Activated CD8-positive, alpha-beta memory T cell treated with anti-CD3 and anti-CD28 coated beads for 36 hours (primary cell): ENCODE measurements at regions not wholly inside any gene's neighbourhood (a gene's known extent, or its start where the extent isn't known, plus 50 kb on each side); places are given as distances from the start of the nearest gene placed in this dataset.
"Not testable (repeated sequence)": the region's sequence is repeated elsewhere in the genome, so short reads cannot be mapped to it uniquely, and the experiment has no call there.

ENCODE experiments used
- CTCF ChIA-PET: fragments of 350-600 bp; sonication (Branson Sonifier 250); formaldehyde crosslinking; loops from one replicate; lab custom pipeline; 2021; ENCODE audit warnings: antibody characterized with exemption; lab: Charles Lee
- POLR2A ChIA-PET: fragments of 350-600 bp; sonication (Branson Sonifier 250); formaldehyde crosslinking; loops from one replicate; lab custom pipeline; 2021; ENCODE audit warnings: antibody characterized with exemption; lab: Charles Lee

DNA sequence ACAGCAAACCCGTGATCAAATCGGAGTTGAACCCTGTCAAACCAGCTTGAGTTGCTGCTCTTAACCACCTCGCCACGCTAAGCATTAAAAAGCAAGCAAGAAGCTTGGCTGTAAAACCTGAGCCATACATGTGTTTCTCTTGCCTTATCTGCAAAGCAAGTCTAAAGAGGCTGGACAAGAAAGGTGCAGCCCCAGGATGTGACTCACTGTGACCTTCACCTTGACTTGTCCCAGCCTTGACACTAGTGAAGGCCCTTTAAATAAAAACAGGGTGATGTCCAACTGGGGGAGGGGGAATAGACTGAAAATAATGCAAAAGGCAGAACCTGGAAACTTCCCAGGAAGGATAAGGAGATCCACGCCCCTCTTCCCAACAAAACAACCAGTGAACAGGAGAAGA, 127.6 kb upstream of the NPAS2 start:
- ChIA-PET POLR2A (no interaction called here), CTCF (interaction anchor here (0.6 kb wide), 1 partner anchor 60 kb away, joined by 3 read pairs; no protein-coding TSS in a partner anchor)

DNA sequence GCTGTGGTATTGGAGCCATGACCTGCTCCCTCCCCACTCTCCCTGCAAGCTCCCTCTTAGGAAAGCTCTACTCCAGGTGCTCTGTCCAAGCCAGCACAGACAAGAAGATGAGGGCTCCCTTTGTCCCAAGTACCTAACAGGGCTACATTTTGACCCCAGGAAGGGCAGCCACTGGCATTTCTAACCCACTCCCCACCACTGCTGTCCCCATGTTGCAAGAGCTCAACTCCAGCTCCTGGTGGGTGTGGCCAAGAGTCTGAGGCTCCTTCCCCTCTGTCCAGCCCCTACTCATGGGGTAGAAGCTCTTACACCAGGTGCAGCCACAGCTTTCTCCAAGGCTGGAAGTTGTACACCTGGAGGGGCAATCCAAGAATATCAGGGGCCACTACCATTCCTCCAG, 127.0 kb upstream of the NPAS2 start:
- CTCF ChIA-PET, result no interaction called here
- POLR2A ChIA-PET, result no interaction called here

DNA sequence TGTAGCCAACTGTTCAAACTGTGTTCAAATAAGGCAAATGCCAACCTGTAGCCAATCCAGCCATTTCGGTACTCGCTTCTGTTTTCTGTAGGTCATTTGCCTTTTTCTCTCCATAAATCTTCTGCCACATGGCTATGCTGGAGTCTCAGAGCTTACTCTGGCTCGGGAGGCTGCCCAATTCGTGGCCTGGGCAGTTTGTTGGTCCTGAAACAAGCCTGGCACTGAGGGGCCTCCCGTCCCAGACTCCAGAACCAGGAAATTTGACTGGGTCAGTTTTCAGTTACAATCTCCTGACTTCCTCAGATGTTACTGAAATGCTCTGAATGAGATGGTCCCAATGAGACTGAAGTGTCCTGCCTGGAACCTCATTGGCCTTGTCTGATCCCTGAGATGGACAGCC, 120.8 kb upstream of the NPAS2 start:
- ChIA-PET CTCF (no interaction called here), POLR2A (no interaction called here)

DNA sequence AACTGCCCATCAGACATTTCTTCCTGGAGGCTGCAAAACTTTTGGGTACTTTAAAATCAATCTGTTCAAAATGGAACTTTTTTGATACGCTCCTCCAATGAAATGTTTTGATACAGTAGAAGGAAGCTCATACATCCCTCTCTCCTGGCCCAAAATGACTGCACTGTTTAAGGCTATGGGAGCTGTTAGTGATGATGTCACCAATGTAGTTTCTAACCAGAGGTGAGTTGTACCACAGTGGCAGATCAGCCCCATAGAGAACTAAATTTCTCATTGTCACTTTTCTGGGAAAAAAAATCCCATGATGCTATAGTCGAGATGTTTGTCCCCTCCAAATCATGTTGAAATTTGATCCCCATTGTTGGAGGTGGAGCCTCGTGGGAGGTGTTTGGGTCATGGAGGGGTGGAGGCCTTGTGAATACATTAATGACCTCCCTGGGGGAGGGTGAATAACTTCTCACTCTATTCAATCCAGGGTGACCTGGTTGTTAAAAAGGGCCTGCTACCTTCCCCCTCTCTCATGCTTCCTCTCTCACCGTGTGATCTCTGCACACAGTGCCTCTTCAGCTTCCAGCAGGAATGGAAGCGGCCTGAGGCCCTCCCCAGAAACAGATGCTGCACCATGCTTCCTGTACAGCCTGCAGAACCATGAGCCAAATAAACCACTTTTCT, 117.4 kb upstream of the NPAS2 start:
- CTCF ChIA-PET, result no interaction called here
- POLR2A ChIA-PET, result no interaction called here

DNA sequence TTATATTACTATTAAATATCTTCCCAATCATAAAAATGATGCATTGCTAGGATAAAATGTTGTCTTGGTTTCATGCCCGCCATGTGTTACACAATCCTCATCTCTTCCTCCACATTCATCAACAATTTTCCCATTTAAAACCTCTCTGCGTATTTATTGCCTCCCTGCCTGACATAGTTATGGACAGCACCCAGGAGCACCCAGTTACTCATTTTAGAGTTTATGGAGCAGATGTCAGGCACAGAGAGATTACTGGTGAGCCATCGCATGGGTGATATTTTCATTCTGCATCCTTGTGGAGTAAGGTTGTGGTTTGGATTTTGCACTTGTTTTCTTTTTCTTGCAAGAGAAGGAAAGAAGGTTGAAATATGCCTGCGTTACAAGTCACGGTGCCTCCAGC, 116.7 kb upstream of the NPAS2 start:
- ChIA-PET POLR2A (no interaction called here), CTCF (no interaction called here)

DNA sequence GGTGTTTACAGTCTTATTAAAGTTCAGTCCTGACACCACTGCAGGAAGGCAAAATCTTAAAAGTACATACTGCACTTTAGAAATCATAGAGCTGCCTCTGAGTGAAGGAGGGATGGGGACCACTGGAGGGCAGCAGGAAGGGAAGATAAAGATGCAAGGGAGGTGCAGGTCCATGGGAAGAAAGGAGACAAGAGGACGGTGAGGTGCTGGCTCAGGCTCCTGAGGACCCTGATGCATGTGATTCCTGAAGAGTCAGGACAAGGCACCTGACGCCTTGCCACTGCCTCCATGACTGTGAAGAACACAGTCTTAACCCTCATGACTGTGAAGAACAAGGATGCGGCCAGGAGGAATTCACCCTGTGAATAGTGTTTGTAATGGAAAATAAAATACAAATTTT, 116.2 kb upstream of the NPAS2 start:
- ChIA-PET CTCF (no interaction called here), POLR2A (no interaction called here)

DNA sequence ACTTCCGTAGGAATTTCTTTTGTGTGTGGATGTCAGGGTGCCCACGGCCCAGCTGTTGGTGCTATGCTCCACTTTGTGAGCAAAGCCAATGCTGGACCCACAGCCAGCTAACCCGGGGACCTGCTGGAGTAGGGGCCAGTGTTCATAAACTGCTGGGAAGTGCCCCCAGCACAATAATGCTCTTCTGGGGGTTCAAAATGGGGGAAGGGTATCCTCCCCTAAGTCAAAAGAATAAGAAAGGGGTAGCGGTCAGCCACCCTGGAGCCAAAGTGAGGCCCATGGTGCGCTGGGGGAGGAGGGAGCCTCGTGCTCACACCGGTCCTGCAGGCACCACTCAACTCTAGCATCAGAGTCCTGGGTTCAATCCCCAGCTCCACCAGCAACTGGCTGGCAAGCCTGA, 115.8 kb upstream of the NPAS2 start:
- CTCF ChIA-PET, result no interaction called here
- POLR2A ChIA-PET, result no interaction called here

DNA sequence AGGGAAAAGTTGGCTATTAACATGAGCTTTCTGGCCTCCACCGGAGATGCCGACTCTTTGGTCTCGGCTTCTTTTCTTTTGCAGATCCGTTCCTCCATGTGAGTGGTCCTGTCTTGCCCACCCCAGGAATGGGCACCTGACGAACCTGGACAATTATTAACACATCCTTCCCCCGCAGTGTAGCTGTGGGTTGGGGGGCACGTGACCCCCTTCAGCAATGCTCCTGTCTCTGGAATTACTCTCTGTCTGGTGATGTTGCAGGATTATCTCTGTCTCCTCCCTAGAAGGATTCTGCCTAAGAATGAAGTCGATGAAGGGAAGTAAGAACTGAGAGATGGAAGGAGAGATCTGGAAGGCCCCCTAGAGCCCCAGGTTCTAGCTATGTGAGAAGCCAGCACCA, 115.2 kb upstream of the NPAS2 start:
- POLR2A ChIA-PET, result no interaction called here

DNA sequence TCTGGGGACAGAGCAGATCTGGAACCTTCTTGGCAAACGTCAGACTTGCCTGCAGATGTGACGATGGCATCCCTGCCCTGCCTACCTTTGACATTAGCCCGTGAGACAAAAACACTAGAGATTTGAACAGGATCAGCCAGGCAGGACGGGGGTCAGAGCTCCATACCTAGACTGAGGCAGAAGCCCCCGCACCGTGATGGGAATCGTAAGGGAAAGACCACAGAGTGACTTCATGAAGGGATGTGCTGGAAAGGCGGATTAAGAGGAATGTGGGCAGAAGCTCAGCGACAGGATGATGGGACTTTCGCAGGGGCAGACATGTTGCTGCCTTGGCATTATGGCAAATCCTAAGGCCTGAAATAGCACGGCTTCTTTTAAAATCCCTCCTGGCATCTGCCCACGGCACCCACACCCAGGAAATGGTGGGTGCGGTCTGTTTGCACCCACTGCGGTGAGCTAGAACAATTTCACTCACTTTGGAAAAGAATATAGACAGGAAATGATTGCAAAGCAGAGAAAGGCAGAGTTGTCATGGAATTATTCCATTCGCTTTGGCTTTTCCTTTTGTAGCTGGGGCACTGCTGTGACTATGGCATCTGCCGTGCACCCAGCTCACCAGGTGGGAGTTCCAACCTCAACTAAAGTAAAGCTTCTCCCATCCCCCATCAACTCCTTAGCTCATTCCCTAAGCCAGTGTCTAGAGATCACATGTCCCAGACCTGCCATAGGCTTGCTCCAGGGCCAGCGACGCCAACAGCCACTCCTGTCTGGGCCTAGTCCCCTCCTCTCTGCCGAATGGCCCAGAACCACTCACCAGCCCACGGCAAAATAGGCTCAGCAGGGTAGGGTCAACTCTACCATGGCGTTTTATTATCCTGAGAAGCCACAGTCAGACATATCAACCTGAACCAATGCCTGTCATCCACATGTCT, 112.7 kb upstream of the NPAS2 start:
- ChIA-PET CTCF (no interaction called here), POLR2A (no interaction called here)

More for the DNA sequence above, 115.2 kb upstream of the NPAS2 start:
- CTCF ChIA-PET, result no interaction called here

DNA sequence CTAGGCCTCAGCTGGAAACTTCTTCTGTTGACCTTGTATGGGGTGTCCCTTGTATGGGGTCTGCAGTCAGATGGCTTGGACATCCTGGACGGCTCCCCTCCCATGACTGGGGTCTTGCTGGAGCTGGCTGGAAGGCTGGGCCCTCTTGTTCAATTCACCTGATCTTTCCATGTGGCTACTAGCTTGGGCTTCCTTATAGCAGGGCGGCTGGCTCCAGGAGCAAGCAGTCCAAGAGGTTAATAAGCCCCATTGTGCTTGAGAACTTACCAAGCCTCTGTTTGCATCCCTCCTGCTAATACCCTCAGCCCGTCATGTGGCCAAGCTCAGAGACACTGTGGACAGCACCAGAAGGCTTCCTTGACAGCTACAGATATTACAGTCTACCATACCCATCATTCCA, 111.6 kb upstream of the NPAS2 start:
- POLR2A ChIA-PET, result no interaction called here
- CTCF ChIA-PET, result no interaction called here

DNA sequence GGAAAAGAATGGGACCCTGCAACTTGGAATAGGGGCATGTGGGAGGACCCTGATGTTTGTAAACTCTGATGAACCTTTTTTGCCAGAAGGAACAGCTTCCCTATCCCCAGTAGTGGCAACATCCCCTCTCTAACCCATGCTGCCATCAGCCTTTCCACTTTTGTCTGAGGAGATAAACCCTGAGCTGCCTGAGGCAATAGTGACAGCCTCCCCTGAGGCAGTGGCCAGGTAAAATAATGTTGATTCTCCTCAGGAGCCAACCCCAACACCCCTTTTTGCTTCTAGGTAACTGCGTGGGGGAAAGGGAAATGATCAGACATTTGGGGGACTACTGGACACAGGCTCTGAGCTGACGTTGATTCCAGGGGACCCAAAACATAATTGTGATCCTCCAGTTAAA, 106.8 kb upstream of the NPAS2 start:
- CTCF ChIA-PET, result no interaction called here
- POLR2A ChIA-PET, result no interaction called here

DNA sequence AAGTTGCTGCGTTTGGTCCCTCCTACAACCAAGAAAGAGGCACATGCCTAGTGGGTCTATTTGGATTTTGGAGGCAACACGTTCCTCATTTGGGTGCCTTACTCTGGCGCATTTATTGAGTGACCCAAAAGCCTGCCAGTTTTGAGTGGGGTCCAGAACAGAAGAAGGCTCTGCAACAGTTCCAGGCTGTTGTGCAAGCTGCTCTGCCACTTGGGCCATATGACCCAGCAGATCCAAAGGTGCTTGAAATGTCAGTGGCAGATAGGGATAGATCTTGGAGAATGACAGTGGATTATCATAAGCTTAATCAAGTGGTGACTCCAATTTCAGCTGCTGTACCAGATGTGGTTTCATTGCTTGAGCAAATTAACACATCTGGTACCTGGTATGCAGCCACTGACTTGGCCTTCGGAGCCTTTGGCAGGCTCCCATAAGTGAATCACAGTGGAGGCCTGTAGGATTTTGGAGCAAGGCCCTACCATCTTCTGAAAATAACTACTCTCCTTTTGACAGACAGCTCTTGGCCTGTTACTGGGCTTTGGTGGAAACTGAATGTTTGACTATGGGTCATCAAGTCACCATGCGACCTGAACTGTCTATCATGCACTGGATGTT, 105.4 kb upstream of the NPAS2 start:
- POLR2A ChIA-PET, CTCF ChIA-PET: not testable (repeated sequence)

DNA sequence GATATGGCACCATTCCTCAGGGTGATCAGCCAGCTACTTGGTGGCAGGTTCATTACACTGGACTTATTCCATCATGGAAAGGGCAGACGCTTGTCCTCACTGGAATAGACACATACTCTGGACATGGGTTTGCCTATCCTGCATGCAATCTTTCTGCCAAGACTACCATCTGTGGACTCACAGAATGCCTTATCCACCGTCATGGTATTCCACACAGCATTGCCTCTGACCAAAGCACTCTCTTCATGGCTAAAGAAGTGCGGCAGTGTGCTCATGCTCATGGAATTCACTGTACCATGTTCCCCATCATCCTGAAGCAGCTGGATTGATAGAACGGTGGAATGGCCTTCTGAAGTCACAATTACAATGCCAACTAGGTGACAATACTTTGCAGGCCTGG, 104.1 kb upstream of the NPAS2 start:
- POLR2A ChIA-PET, CTCF ChIA-PET: not testable (repeated sequence)

DNA sequence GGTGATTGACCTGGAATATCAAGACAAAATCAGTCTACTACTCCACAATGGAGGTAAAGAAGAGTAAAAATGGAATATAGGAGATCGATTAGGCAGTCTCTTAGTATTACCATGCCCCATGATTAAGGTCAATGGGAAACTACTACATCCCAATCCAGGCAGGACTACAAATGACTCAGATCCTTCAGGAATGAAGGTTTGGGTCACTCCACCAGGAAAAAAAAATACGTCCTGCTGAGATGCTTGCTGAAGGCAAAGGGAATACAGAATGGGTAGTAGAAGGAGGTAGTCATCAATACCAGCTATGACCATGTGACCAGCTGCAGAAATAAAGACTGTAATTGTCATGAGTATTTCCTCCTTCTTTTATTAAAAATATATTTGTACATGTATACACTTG, 103.4 kb upstream of the NPAS2 start:
- CTCF ChIA-PET, result no interaction called here
- POLR2A ChIA-PET, result no interaction called here

DNA sequence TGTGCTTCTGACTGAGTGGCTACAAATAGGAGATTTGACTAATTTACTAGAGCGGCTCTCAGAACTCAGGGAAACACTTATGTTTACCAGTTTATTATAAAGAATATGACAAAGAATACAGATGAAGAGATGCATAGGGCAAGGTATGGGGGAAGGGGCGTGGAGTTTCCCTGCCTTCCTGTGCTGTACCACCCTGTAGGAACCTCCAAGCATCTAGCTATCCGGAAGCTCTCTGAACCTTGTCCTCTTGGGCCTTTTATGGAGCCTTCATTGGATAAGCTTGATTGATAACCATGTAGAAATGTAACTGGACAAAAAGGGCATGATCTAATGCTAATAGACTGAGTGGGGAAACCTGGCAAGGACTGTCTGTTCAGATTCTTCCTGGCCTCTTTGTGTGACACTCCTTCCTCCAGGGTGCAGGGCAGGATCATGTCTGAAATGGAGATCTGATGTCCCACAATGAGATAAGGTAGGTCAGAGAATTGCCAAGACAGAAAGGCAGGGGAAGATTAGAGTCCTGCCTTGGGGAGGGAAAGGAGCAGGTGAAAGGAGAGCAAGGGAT, 101.8 kb upstream of the NPAS2 start:
- POLR2A ChIA-PET, result no interaction called here
- CTCF ChIA-PET, result no interaction called here

DNA sequence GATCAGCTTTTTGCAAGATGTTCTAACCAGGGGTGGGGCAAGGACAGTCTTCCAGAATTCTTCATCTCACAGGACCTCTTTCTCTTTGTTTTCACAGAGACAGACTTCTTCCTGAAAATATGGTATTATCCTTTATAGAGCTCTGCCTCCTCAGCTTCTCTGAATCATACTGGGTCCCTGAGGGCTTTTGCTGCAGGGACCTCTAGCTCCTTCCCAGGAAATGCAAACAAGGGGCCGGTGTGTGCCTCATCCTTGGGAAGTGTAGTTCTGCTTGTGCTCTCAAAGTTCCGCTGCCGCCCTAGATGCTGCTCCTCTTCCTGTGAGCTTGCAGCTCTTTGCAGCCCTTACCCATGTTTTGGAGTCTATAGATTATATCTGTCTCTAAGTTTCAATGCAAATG, 99.5 kb upstream of the NPAS2 start:
- ChIA-PET CTCF (interaction anchor here (0.9 kb wide), 1 partner anchor 170 kb away, joined by 3 read pairs; no protein-coding TSS in a partner anchor), POLR2A (no interaction called here)

DNA sequence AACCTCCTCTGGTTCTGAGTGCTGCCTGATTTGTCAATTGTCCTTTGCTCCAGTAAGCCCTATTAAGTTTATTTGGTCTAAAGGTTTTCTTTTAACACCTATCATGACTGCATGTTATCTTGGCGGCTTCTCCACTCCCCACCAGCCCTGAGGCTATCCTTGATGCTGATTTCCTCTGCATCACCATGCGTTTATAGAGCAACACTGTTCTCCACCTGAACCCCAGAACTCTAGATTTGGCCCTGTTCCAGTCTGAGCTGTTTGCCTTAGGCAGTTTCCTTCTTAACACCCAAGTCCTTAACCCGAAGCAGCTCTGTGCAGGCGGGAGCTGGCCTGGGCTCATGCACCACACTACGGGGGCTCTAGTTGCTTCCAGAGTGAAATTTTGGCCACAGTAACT, 98.2 kb upstream of the NPAS2 start:
- POLR2A ChIA-PET, result no interaction called here
- CTCF ChIA-PET, result no interaction called here

DNA sequence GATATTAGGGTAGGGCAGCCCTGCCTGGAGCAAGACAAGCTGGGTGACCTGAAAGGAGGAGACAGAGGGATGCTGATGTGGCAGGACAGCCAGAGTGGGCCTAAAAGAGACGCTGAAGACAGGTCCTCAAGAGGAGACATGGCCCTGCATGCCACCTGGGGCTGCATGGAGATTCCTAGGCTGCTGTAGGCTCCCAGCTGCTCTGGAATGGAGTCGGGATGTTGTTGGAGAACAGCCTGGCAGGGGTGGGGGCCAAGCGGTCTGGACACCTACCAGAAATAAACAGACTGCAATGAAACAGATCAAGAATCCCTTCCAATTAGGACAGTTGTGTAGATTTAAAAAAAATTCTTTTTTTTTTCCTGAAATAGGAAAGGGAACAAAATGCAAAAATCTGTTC, 97.8 kb upstream of the NPAS2 start:
- ChIA-PET POLR2A (no interaction called here), CTCF (no interaction called here)

DNA sequence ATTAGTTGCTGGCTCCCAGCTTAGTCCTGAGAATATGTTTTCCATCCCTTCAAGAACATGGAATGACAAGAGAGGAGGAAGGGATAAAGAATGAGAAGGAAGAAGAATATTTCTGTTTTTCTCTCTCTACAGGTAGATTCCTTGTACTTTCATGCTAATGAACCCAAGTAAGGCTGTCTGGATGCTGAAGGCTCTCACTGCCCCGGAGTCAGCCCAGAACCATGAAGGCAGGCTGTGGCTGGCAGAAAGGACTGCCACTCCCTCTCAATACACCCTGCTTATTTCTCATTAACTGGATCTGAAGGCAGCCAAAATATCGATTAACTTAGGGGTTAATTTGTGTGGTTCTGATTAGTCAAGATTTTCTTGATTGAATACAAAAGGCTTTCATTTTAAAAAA, 93.1 kb upstream of the NPAS2 start:
- CTCF ChIA-PET, result no interaction called here
- POLR2A ChIA-PET, result no interaction called here

DNA sequence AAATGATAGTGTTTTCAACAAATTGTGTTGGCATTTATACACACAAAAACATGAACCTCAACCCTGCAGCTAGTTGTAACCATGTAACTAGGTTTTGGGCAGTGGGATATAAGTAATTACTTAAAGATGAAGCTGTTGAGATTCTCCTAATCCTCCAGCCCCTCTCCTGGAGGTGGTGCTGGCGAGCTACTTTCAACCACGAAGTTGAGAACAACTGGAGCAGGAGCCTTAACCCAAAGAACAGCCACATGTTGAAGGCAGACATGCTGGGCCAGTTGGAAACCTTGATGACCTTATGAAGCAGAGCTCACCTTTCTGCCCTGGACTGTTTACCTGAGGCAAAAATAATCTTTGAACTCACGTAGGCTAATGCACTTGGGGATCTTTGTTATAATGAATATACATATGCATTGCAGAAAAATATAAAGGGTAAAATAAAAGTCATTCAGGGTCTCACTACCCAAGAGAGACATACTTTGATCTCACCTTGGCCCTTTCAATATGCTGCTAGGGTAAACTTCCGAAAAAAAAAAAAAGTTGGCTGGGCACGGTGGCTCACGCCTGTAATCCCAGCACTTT, 89.6 kb upstream of the NPAS2 start:
- CTCF ChIA-PET, result interaction anchor here (0.7 to 1.0 kb wide), 3 partner anchors 49 to 420 kb away, joined by 3 to 4 read pairs (median 3); partner anchors contain the start of gene TBC1D8

More for the DNA sequence above, 89.6 kb upstream of the NPAS2 start:
- POLR2A ChIA-PET, result no interaction called here
